HG03469 (cell line): ENCODE measurements at regions not wholly inside any gene's neighbourhood (a gene's known extent, or its start where the extent isn't known, plus 50 kb on each side); places are given as distances from the start of the nearest gene placed in this dataset.
"Not testable (repeated sequence)": the region's sequence is repeated elsewhere in the genome, so short reads cannot be mapped to it uniquely, and the experiment has no call there.

ENCODE experiments used
- ATAC-seq: cut with Tn5 transposase; IDR thresholded peaks from one replicate; pipeline ENCODE4 v1.9.1; 2021; ENCODE audit warnings: mild to moderate bottlenecking, moderate library complexity, moderate number of reproducible peaks; ENCODE audit not compliant: unreplicated experiment

- no peak for ATAC-seq
Measured at GRCh38 chr18:10077986-10078385, 164.2 kb downstream of the VAPA start.

- ATAC-seq, result no peak
Measured at GRCh38 chr18:10080372-10080771, 166.6 kb downstream of the VAPA start.

GRCh38 chr18:10081492-10081891 is 167.7 kb downstream of the VAPA start:
- no peak for ATAC-seq

- no peak for ATAC-seq
Measured at GRCh38 chr18:10085416-10085815, 171.6 kb downstream of the VAPA start.

GRCh38 chr18:10085876-10086275 is 172.1 kb downstream of the VAPA start:
- no peak for ATAC-seq

- ATAC-seq, result no peak
Measured at GRCh38 chr18:10086458-10087210, 172.8 kb downstream of the VAPA start.

- ATAC-seq, result no peak
Measured at GRCh38 chr18:10088734-10089133, 174.9 kb downstream of the VAPA start.

GRCh38 chr18:10089881-10090280 is 176.1 kb downstream of the VAPA start:
- no peak for ATAC-seq

- ATAC-seq, result no peak
Measured at GRCh38 chr18:10090668-10091067, 176.9 kb downstream of the VAPA start.

- ATAC-seq, result no peak
Measured at GRCh38 chr18:10093445-10093844, 179.6 kb downstream of the VAPA start.

- ATAC-seq, result no peak
Measured at GRCh38 chr18:10094154-10094553, 180.3 kb downstream of the VAPA start.

GRCh38 chr18:10094655-10095054 is 180.8 kb downstream of the VAPA start:
- no peak for ATAC-seq

- ATAC-seq, result no peak
Measured at GRCh38 chr18:10095356-10095755, 181.5 kb downstream of the VAPA start.

- no peak for ATAC-seq
Measured at GRCh38 chr18:10099539-10100140, 185.8 kb downstream of the VAPA start.

- no peak for ATAC-seq
Measured at GRCh38 chr18:10100196-10100595, 186.4 kb downstream of the VAPA start.

- no peak for ATAC-seq
Measured at GRCh38 chr18:10100941-10101701, 187.3 kb downstream of the VAPA start.

- ATAC-seq, result no peak
Measured at GRCh38 chr18:10101729-10102128, 187.9 kb downstream of the VAPA start.

- ATAC-seq, result not testable (repeated sequence)
Measured at GRCh38 chr18:10105118-10105517, 191.3 kb downstream of the VAPA start.

GRCh38 chr18:10111191-10111590 is 197.4 kb downstream of the VAPA start:
- no peak for ATAC-seq

GRCh38 chr18:10111944-10112343 is 198.1 kb downstream of the VAPA start:
- ATAC-seq, result no peak

GRCh38 chr18:10113121-10114022 is 199.6 kb downstream of the VAPA start:
- no peak for ATAC-seq
